ENCODE measurements at regions not wholly inside any gene's neighbourhood (a gene's known extent, or its start where the extent isn't known, plus 50 kb on each side); places are given as distances from the start of the nearest gene placed in this dataset.

GRCh38 chrY:7459802-7460201 is 548.2 kb upstream of the AMELY start:
- no peak overlapping the region for H2AFZ ChIP-seq (ENCODE audit: low read length)
- DNase-seq (ENCODE audit: low read depth in 1 of 2, low spot score in 2 of 2) (no peak), FAIRE-seq (no peak)
- no peak overlapping the region for H3K4me2 ChIP-seq (ENCODE audit: insufficient read depth in 1 of 2, low read depth in 2 of 2, low read length in 2 of 2)
- H4K91ac ChIP-seq (replicated peaks; ENCODE audit: insufficient read length, low read length) = no peak overlapping the region
- H2BK20ac ChIP-seq (ENCODE audit: low read length) = no peak overlapping the region
- no peak overlapping the region for H3K27ac ChIP-seq (ENCODE audit: low read depth, low read length)
- no peak overlapping the region for H2BK120ac ChIP-seq (replicated peaks; ENCODE audit: low read depth, low read length)
- H4K8ac ChIP-seq (ENCODE audit: extremely low read depth, insufficient read depth, low read length) = no peak overlapping the region
- H2BK15ac ChIP-seq (ENCODE audit: low read length) = no peak overlapping the region
- no peak overlapping the region for H2BK5ac ChIP-seq (ENCODE audit: low read depth, low read length)
- H3K56ac ChIP-seq (replicated peaks; ENCODE audit: insufficient read length, low read depth, low read length) = no peak overlapping the region
- no peak overlapping the region for H3K14ac ChIP-seq (ENCODE audit: insufficient read length)
- H3K23me2 ChIP-seq (ENCODE audit: low read depth, low read length) = peaks cover 3% of the 10 kb centered on the region; the same call in 1 of the 2 replicates
- no peak overlapping the region for H3K9ac ChIP-seq (replicated peaks in 1 of 4; ENCODE audit: extremely low read depth in 1 of 4, low read depth in 3 of 4, low read length in 3 of 4)
- no peaks in the 10 kb centered on the region for H3K4me1 ChIP-seq (replicated peaks in 1 of 4; ENCODE audit: control insufficient read depth in 3 of 4, insufficient read depth in 4 of 4, low read length in 3 of 4)
- H3K36me3 ChIP-seq (ENCODE audit: control insufficient read depth in 2 of 4, insufficient read depth in 4 of 4, low read length in 3 of 4) = no peaks in the 10 kb centered on the region
- H2BK12ac ChIP-seq (ENCODE audit: low read depth, low read length) = no peak overlapping the region
- H3K79me2 ChIP-seq (ENCODE audit: control insufficient read depth in 1 of 2, insufficient read depth in 2 of 2, low read length in 2 of 2) = no peaks in the 10 kb centered on the region
- no peak overlapping the region for H3K23ac ChIP-seq (ENCODE audit: insufficient read length)
- no peaks in the 10 kb centered on the region for H3K27me3 ChIP-seq (replicated peaks in 1 of 4; ENCODE audit: control insufficient read depth in 3 of 4, extremely low read depth in 1 of 4, insufficient read depth in 3 of 4, low read length in 3 of 4)
- H2AK5ac ChIP-seq (ENCODE audit: low read depth, low read length) = no peak overlapping the region
- no peaks in the 10 kb centered on the region for H3K79me1 ChIP-seq (ENCODE audit: low read depth, low read length)
- H3K18ac ChIP-seq (ENCODE audit: extremely low read depth, low read length) = no peak overlapping the region
- no peaks in the 10 kb centered on the region for H3K9me3 ChIP-seq (ENCODE audit: insufficient read depth in 2 of 2, low read depth in 1 of 2, low read length in 1 of 2)
- no peak overlapping the region for H3K4ac ChIP-seq (replicated peaks; ENCODE audit: insufficient read length, low read depth, low read length)
- no peak overlapping the region for H4K5ac ChIP-seq (ENCODE audit: insufficient read length, low read depth, low read length)
- H3K4me3 ChIP-seq (ENCODE audit: extremely low read depth in 1 of 4, insufficient read depth in 2 of 4, low read depth in 3 of 4, low read length in 4 of 4) = no peak overlapping the region
- H4K20me1 ChIP-seq (replicated peaks in 1 of 2; ENCODE audit: control insufficient read depth in 1 of 2, insufficient read depth in 2 of 2, low read length in 2 of 2) = no peaks in the 10 kb centered on the region
- ChIA-PET CTCF (ENCODE audit: partially characterized antibody) (no interaction called here), POLR2A (ENCODE audit: partially characterized antibody) (no interaction called here)
- TF ChIP-seq KDM1A (IDR thresholded peaks at IDR 0.05; ENCODE audit: borderline replicate concordance, low read length) = no peak
- TF ChIP-seq EP300 (IDR thresholded peaks at IDR 0.05; ENCODE audit: borderline replicate concordance in 1 of 2, low read depth in 2 of 2, low read length in 2 of 2) = no peak
- no peak for TF ChIP-seq RXRA (IDR thresholded peaks at IDR 0.05; ENCODE audit: insufficient read depth, low read depth, low read length)
- TF ChIP-seq SP2 (IDR thresholded peaks at IDR 0.05; ENCODE audit: low read length) = no peak
- no peak for TF ChIP-seq HDAC2 (IDR thresholded peaks at IDR 0.05; ENCODE audit: borderline replicate concordance in 1 of 2, low read depth in 2 of 2, low read length in 2 of 2)
- TF ChIP-seq SIX5 (IDR thresholded peaks at IDR 0.05; ENCODE audit: low read depth, low read length) = no peak
- no peak for TF ChIP-seq USF2 (IDR thresholded peaks at IDR 0.05; ENCODE audit: low read length)
- no peak for TF ChIP-seq RBBP5 (IDR thresholded peaks at IDR 0.05; ENCODE audit: borderline replicate concordance, low read depth, low read length)
- no peak for TF ChIP-seq GTF2F1 (IDR thresholded peaks at IDR 0.05; ENCODE audit: borderline replicate concordance, low read depth, low read length)
- no peak for TF ChIP-seq POLR2A (IDR thresholded peaks at IDR 0.05; ENCODE audit: control extremely low read depth in 1 of 2, low read depth in 2 of 2, low read length in 2 of 2)
- no peak for TF ChIP-seq CBX8 (IDR thresholded peaks at IDR 0.05; ENCODE audit: borderline replicate concordance, low read depth, low read length)
- no peak for TF ChIP-seq CHD2 (IDR thresholded peaks at IDR 0.05; ENCODE audit: low read length)
- no peak for TF ChIP-seq YY1 (IDR thresholded peaks at IDR 0.05; ENCODE audit: low read depth, low read length)
- no peak for TF ChIP-seq POU5F1 (IDR thresholded peaks at IDR 0.05; ENCODE audit: low read depth, low read length)
- no peak for TF ChIP-seq TCF12 (IDR thresholded peaks at IDR 0.05; ENCODE audit: low read depth, low read length)
- no peak for TF ChIP-seq MAX (IDR thresholded peaks at IDR 0.05)

Data from H1 (cell line).